ENCODE measurements at regions not wholly inside any gene's neighbourhood (a gene's known extent, or its start where the extent isn't known, plus 50 kb on each side); places are given as distances from the start of the nearest gene placed in this dataset.

GRCh38 chr2:7555260-7555659 is 638.0 kb downstream of the RNF144A start:
- no peak for TF ChIP-seq CTCF (IDR thresholded peaks at IDR 0.05; ENCODE audit: low read depth, low read length, poor library complexity, severe bottlenecking)
- no peak for TF ChIP-seq EZH2phosphoT487 (IDR thresholded peaks at IDR 0.05; ENCODE audit: borderline replicate concordance, low read length)

Measured in DOHH2 (cell line).